OCI-LY1 (cell line): ENCODE measurements at regions not wholly inside any gene's neighbourhood (a gene's known extent, or its start where the extent isn't known, plus 50 kb on each side); places are given as distances from the start of the nearest gene placed in this dataset.

Experiments used
- EZH2 ChIP-seq: fragments of 200-600 bp; sonication (generic), shearing (Covaris generic); IDR thresholded peaks from 2 replicates; pipeline ENCODE4 v1.8.0; 2017; ENCODE audit warnings: borderline replicate concordance, mixed run types, mild to moderate bottlenecking, antibody characterized with exemption, low read length, moderate library complexity, mixed read lengths
- TF ChIP-seq, protein P1 (sequence below): fragments of 200-600 bp; sonication (generic), shearing (Covaris generic); IDR thresholded peaks from 2 replicates; pipeline ENCODE4 v1.5.1; 2017; ENCODE audit warnings: mild to moderate bottlenecking, antibody characterized with exemption, low read length, moderate library complexity, mixed read lengths

- TF ChIP-seq, protein P1, sequence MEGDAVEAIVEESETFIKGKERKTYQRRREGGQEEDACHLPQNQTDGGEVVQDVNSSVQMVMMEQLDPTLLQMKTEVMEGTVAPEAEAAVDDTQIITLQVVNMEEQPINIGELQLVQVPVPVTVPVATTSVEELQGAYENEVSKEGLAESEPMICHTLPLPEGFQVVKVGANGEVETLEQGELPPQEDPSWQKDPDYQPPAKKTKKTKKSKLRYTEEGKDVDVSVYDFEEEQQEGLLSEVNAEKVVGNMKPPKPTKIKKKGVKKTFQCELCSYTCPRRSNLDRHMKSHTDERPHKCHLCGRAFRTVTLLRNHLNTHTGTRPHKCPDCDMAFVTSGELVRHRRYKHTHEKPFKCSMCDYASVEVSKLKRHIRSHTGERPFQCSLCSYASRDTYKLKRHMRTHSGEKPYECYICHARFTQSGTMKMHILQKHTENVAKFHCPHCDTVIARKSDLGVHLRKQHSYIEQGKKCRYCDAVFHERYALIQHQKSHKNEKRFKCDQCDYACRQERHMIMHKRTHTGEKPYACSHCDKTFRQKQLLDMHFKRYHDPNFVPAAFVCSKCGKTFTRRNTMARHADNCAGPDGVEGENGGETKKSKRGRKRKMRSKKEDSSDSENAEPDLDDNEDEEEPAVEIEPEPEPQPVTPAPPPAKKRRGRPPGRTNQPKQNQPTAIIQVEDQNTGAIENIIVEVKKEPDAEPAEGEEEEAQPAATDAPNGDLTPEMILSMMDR: no peak
- no peak for TF ChIP-seq EZH2
These were observed 63.7 kb downstream of the ZC3H11B start for GRCh38 chr1:219549215-219549614.
